Endodermal cell (in vitro differentiated cells): ENCODE measurements at regions not wholly inside any gene's neighbourhood (a gene's known extent, or its start where the extent isn't known, plus 50 kb on each side); places are given as distances from the start of the nearest gene placed in this dataset.

Source experiments
- DNase-seq: peaks from one replicate; pipeline ENCODE4 v3.0.0-alpha.2; 2017
- H3K27ac ChIP-seq: 2 replicates; pipeline ENCODE4 v1.5.1; 2013; ENCODE audit warnings: mild to moderate bottlenecking, low read depth, low read length, moderate library complexity
- H3K27me3 ChIP-seq: 2 replicates; pipeline ENCODE4 v1.6.1; 2013; ENCODE audit warnings: mild to moderate bottlenecking, low read length, moderate library complexity; ENCODE audit not compliant: insufficient read depth, control insufficient read depth, poor library complexity, severe bottlenecking
- H3K36me3 ChIP-seq: 2 replicates; pipeline ENCODE4 v1.7.0; 2013; ENCODE audit warnings: mild to moderate bottlenecking, low read length, moderate library complexity; ENCODE audit not compliant: control insufficient read depth, insufficient read depth
- H3K4me1 ChIP-seq: one replicate; pipeline ENCODE4 v1.7.0; 2013; ENCODE audit warnings: low read length; ENCODE audit not compliant: control insufficient read depth, insufficient read depth
- H3K4me3 ChIP-seq: 2 replicates; pipeline ENCODE4 v1.5.1; 2013; ENCODE audit warnings: mild to moderate bottlenecking, low read length, moderate library complexity
- H3K9ac ChIP-seq: 2 replicates; pipeline ENCODE4 v1.6.1; 2013; ENCODE audit warnings: mild to moderate bottlenecking, low read length, moderate library complexity; ENCODE audit not compliant: poor library complexity, severe bottlenecking; ENCODE audit errors: extremely low read depth
- H3K9me3 ChIP-seq: 2 replicates; pipeline ENCODE4 v1.6.1; 2013; ENCODE audit warnings: mild to moderate bottlenecking, low read length, moderate library complexity; ENCODE audit not compliant: control insufficient read depth
- H3K27ac Mint-ChIP-seq: 2 replicates; pipeline ENCODE4 v1.8.0; 2020; ENCODE audit warnings: mixed read lengths
- H3K27me3 Mint-ChIP-seq: 2 replicates; pipeline ENCODE4 v1.8.0; 2021; ENCODE audit warnings: mild to moderate bottlenecking, mixed read lengths; ENCODE audit not compliant: insufficient read depth
- H3K36me3 Mint-ChIP-seq: 2 replicates; pipeline ENCODE4 v1.8.0; 2020; ENCODE audit warnings: low read depth, mixed read lengths
- H3K4me1 Mint-ChIP-seq: 2 replicates; pipeline ENCODE4 v1.8.0; 2020; ENCODE audit warnings: mixed read lengths
- H3K4me3 Mint-ChIP-seq: 2 replicates; pipeline ENCODE4 v1.8.0; 2020; ENCODE audit warnings: mild to moderate bottlenecking, moderate library complexity, mixed read lengths
- H3K9me3 Mint-ChIP-seq: 2 replicates; pipeline ENCODE4 v1.8.0; 2020; ENCODE audit warnings: mild to moderate bottlenecking, mixed read lengths
- WGBS, 2 experiments: methylation state at CpG; one replicate each; pipeline versions ENCODE4 v1.1.5 to v1.1.7; 2013; ENCODE audit warnings: missing lambda C conversion rate in 2 of 2, mixed read lengths in 1 of 2; ENCODE audit not compliant: insufficient coverage in 1 of 2, insufficient read length in 1 of 2; 5-methylcytosine and 5-hydroxymethylcytosine counted together
- TF ChIP-seq, protein P1 (sequence below): fragments of 200-600 bp; sonication (generic); conservative IDR thresholded peaks from 2 replicates; pipeline ENCODE4 v1.5.0; 2021; ENCODE audit warnings: antibody characterized with exemption, mild to moderate bottlenecking

DNA sequence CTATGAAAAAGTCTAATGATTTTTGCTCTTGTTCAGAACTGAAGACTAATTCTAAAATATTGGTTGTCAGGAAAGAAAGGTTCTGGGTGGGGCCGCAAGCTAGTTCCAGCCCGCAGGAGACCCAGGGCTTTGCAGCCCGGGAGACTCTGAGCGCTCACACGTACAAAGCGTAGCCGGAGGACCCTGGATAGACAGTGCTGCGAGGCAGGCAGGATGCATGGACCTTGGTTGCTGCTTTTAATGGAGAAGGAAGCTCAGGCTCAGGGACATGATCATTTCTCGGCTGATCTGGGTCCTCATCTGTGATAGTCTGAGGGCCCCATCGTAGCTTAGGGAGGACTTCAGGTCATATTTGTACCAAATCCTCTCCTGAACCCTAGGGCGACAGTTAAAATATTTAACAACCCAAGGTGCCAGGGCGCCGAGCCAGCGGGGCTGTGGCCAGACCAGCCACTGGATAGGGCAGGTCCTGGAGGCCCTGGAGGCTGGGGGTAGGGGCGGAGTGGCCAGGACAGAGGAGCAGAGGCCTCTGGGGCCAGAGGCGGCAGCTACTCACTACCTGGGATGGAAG is 70.1 kb upstream of the UNC5A start:
- H3K9ac ChIP-seq, result no peak overlapping the region
- no peaks in the 10 kb centered on the region for H3K36me3 ChIP-seq
- DNase-seq, result peak; percentile 47
- no peaks in the 10 kb centered on the region for H3K9me3 Mint-ChIP-seq
- H3K4me1 Mint-ChIP-seq, result peaks cover 22% of the 10 kb centered on the region
- no peak overlapping the region for H3K4me3 ChIP-seq
- H3K36me3 Mint-ChIP-seq, result no peaks in the 10 kb centered on the region
- H3K27ac Mint-ChIP-seq, result no peak overlapping the region
- peaks cover 3% of the 10 kb centered on the region for H3K4me1 ChIP-seq
- WGBS, 2 experiments, result 86% methylated on average over 13 to 16 of the region's 16 CpGs
- no peak overlapping the region for H3K27ac ChIP-seq
- H3K9me3 ChIP-seq, result no peaks in the 10 kb centered on the region
- no peak overlapping the region for H3K4me3 Mint-ChIP-seq
- H3K27me3 ChIP-seq, result peaks cover 31% of the 10 kb centered on the region
- TF ChIP-seq, protein P1, sequence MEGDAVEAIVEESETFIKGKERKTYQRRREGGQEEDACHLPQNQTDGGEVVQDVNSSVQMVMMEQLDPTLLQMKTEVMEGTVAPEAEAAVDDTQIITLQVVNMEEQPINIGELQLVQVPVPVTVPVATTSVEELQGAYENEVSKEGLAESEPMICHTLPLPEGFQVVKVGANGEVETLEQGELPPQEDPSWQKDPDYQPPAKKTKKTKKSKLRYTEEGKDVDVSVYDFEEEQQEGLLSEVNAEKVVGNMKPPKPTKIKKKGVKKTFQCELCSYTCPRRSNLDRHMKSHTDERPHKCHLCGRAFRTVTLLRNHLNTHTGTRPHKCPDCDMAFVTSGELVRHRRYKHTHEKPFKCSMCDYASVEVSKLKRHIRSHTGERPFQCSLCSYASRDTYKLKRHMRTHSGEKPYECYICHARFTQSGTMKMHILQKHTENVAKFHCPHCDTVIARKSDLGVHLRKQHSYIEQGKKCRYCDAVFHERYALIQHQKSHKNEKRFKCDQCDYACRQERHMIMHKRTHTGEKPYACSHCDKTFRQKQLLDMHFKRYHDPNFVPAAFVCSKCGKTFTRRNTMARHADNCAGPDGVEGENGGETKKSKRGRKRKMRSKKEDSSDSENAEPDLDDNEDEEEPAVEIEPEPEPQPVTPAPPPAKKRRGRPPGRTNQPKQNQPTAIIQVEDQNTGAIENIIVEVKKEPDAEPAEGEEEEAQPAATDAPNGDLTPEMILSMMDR, result no peak
- H3K27me3 Mint-ChIP-seq, result peaks cover 46% of the 10 kb centered on the region

DNA sequence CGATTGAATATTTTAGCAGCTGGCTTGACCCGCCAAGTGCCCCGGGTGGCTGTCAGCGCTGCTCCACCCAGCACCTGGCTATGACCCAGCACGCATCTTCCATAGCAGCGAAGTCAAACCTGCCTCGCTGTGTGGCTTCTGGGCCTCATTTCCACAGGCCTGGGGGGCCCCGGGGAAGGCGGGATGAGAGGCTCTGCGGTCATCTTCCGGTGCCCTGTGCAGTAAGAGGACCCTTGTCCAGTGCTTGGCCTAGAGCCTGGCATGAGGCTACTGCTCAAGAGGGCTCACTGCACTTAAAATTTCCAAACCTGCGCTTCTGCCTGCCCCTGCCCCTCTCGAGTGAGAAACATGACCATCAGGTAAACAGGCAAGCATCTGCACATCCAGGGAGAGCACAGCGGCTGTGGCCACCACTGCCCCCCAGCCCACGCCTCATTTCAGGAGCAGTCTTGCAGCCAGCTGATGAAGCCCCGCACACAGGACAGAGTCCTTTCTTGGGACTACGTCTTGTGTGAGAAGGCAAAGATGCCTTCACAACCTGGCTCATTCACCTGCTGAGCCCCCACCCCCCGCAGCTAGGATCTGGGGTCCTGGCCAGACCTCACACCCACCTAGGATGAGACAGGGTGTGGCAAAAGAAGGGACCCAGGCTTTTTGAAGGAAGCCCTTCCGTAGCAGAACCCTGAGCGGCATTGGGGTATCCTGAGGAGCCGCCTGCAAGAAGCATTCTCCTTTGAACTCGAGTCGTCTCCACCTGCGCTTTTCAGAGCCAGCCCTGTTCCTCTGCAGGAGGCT is 69.5 kb upstream of the UNC5A start:
- Histone ChIP-seq H3K4me3 (no peak overlapping the region), H3K36me3 (no peaks in the 10 kb centered on the region), H3K27ac (no peak overlapping the region), H3K4me1 (peaks cover 3% of the 10 kb centered on the region), H3K27me3 (peaks cover 32% of the 10 kb centered on the region), H3K9me3 (no peaks in the 10 kb centered on the region), H3K9ac (no peak overlapping the region)
- H3K27me3 Mint-ChIP-seq, result peaks cover 50% of the 10 kb centered on the region
- no peak overlapping the region for H3K27ac Mint-ChIP-seq
- H3K36me3 Mint-ChIP-seq, result no peaks in the 10 kb centered on the region
- H3K4me3 Mint-ChIP-seq, result no peak overlapping the region
- DNase-seq, result no peak
- H3K9me3 Mint-ChIP-seq, result no peaks in the 10 kb centered on the region
- H3K4me1 Mint-ChIP-seq, result peaks cover 26% of the 10 kb centered on the region
- 89 to 93% methylated on average over 22 to 24 of the region's 24 CpGs for WGBS, 2 experiments
- TF ChIP-seq, protein P1, result no peak

DNA sequence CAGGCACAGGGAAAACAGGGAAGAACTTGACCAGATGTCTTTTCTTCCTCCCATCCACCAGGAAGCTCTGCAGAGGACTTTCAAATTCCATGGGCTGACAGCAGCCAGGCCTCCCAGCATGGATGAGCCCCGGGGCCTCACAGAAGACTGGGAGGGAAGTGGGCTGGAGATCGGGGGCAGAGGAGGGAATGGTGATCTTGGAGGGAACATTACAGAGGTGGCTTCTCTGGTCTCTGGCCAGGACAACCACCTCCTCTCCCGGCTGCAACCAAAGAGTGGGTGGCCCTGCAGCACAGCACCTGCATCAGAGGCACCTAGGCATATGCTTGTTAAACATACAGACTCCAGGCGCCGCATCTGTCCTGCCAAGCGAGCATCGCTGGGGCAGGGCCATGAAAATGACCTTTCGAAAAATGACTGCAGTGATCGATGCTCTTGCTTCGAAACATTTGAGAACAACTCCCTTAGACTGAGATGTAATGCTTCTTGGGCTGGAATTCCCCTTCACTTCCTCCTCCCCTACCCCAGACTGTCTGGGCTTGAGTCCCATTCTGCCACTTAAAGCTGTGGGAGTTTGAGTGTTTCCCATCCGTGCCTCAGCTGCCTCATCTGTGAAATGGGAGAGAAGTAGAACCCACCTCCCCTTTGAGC is 68.7 kb upstream of the UNC5A start:
- Mint-ChIP-seq H3K4me1 (peaks cover 30% of the 10 kb centered on the region), H3K36me3 (no peaks in the 10 kb centered on the region), H3K27me3 (peaks cover 52% of the 10 kb centered on the region), H3K4me3 (no peak overlapping the region), H3K9me3 (no peaks in the 10 kb centered on the region), H3K27ac (no peak overlapping the region)
- H3K4me1 ChIP-seq, result peaks cover 3% of the 10 kb centered on the region
- H3K36me3 ChIP-seq, result no peaks in the 10 kb centered on the region
- 89 to 95% methylated on average over 8 to 11 of the region's 11 CpGs for WGBS, 2 experiments
- TF ChIP-seq, protein P1, result no peak
- peak; percentile 61 for DNase-seq
- H3K9ac ChIP-seq, result no peak overlapping the region
- peaks cover 32% of the 10 kb centered on the region for H3K27me3 ChIP-seq
- H3K27ac ChIP-seq, result no peak overlapping the region
- H3K9me3 ChIP-seq, result no peaks in the 10 kb centered on the region
- H3K4me3 ChIP-seq, result no peak overlapping the region
